WTC11 (cell line): ENCODE measurements at regions not wholly inside any gene's neighbourhood (a gene's known extent, or its start where the extent isn't known, plus 50 kb on each side); places are given as distances from the start of the nearest gene placed in this dataset.
"Not testable (repeated sequence)": the region's sequence is repeated elsewhere in the genome, so short reads cannot be mapped to it uniquely, and the experiment has no call there.

Experiments
- ATAC-seq: fragments of 200-7000 bp; cut with Tn5 transposase; 2 replicates; pipeline ENCODE4 v1.10.0; 2021; ENCODE audit warnings: mild to moderate bottlenecking, moderate library complexity
- CTCF ChIA-PET: fragments of 300-600 bp; sonication (Branson Sonifier 250); formaldehyde crosslinking; loops from one replicate; lab custom pipeline; 2021; ENCODE audit warnings: antibody characterized with exemption; lab: Charles Lee
- POLR2A ChIA-PET: fragments of 350-600 bp; sonication (Branson Sonifier 250); formaldehyde crosslinking; loops from one replicate; lab custom pipeline; 2021; ENCODE audit warnings: antibody characterized with exemption; lab: Charles Lee
- DNase-seq: peaks from one replicate; pipeline ENCODE4 v3.0.0; 2021; ENCODE audit warnings: low spot score
- H3K27ac Mint-ChIP-seq: 2 replicates; pipeline ENCODE4 v1.8.0; 2021; ENCODE audit warnings: mixed read lengths
- H3K27me3 Mint-ChIP-seq: 2 replicates; pipeline ENCODE4 v1.8.0; 2021; ENCODE audit warnings: low read depth, mild to moderate bottlenecking, moderate library complexity, mixed read lengths
- H3K36me3 Mint-ChIP-seq: 2 replicates; pipeline ENCODE4 v1.8.0; 2021; ENCODE audit warnings: mixed read lengths
- H3K4me1 Mint-ChIP-seq: 2 replicates; pipeline ENCODE4 v1.8.0; 2022; ENCODE audit warnings: mixed read lengths
- H3K4me3 Mint-ChIP-seq: 2 replicates; pipeline ENCODE4 v1.8.0; 2021; ENCODE audit warnings: mild to moderate bottlenecking, moderate library complexity, mixed read lengths
- H3K9me3 Mint-ChIP-seq: 2 replicates; pipeline ENCODE4 v1.8.0; 2021; ENCODE audit warnings: mixed read lengths
- ATF6 ChIP-seq: sonication (generic); formaldehyde crosslinking; IDR thresholded peaks from 2 replicates; pipeline ENCODE4 v1.8.1; 2023; ENCODE audit warnings: mild to moderate bottlenecking, missing genetic modification reagents
- CREM ChIP-seq: sonication (generic); formaldehyde crosslinking; IDR thresholded peaks from 2 replicates; pipeline ENCODE4 v1.8.1; 2022; ENCODE audit warnings: mild to moderate bottlenecking, missing genetic modification reagents, moderate library complexity
- E2F5 ChIP-seq: sonication (generic); formaldehyde crosslinking; IDR thresholded peaks from 2 replicates; pipeline ENCODE4 v1.8.1; 2022; ENCODE audit warnings: mild to moderate bottlenecking, moderate library complexity, missing genetic modification reagents
- FOXK1 ChIP-seq: sonication (generic); formaldehyde crosslinking; IDR thresholded peaks from 2 replicates; pipeline ENCODE4 v1.8.0; 2022; ENCODE audit warnings: mild to moderate bottlenecking, moderate library complexity, missing genetic modification reagents
- GRHL2 ChIP-seq: fragments of 250-450 bp; sonication (Bioruptor Pico); IDR thresholded peaks from 2 replicates; pipeline ENCODE4 v1.8.0; 2022; ENCODE audit warnings: mild to moderate bottlenecking, moderate library complexity; ENCODE audit not compliant: insufficient replicate concordance, severe bottlenecking
- JUN ChIP-seq: sonication (generic); formaldehyde crosslinking; IDR thresholded peaks from 2 replicates; pipeline ENCODE4 v1.8.0; 2023; ENCODE audit warnings: mild to moderate bottlenecking, missing genetic modification reagents
- MLX ChIP-seq: sonication (generic); formaldehyde crosslinking; IDR thresholded peaks from 2 replicates; pipeline ENCODE4 v1.8.1; 2023; ENCODE audit warnings: mild to moderate bottlenecking, missing genetic modification reagents, moderate library complexity
- MXD4 ChIP-seq: fragments of 250-450 bp; sonication (Bioruptor Pico); IDR thresholded peaks from 2 replicates; pipeline ENCODE4 v1.8.0; 2021; ENCODE audit warnings: mild to moderate bottlenecking, moderate library complexity, borderline replicate concordance
- PRDM15 ChIP-seq: sonication (generic); formaldehyde crosslinking; IDR thresholded peaks from 2 replicates; pipeline ENCODE4 v1.8.0; 2022; ENCODE audit warnings: missing genetic modification reagents
- TEAD4 ChIP-seq: sonication (generic); formaldehyde crosslinking; IDR thresholded peaks from 2 replicates; pipeline ENCODE4 v1.8.0; 2022; ENCODE audit warnings: mild to moderate bottlenecking, missing genetic modification reagents
- ZMAT4 ChIP-seq: fragments of 250-450 bp; sonication (Bioruptor Pico); IDR thresholded peaks from 2 replicates; pipeline ENCODE4 v1.9.0; 2021; ENCODE audit warnings: mild to moderate bottlenecking
- ZNF219 ChIP-seq: sonication (generic); formaldehyde crosslinking; IDR thresholded peaks from 2 replicates; pipeline ENCODE4 v1.8.0; 2023; ENCODE audit warnings: missing genetic modification reagents, mild to moderate bottlenecking, borderline replicate concordance
- ZNF396 ChIP-seq: fragments of 250-450 bp; sonication (Bioruptor Pico); IDR thresholded peaks from 2 replicates; pipeline ENCODE4 v1.8.0; 2021; ENCODE audit warnings: mild to moderate bottlenecking, moderate library complexity, borderline replicate concordance
- ZSCAN18 ChIP-seq: fragments of 250-450 bp; sonication (Bioruptor Pico); IDR thresholded peaks from 2 replicates; pipeline ENCODE4 v2.1.2; 2022; ENCODE audit warnings: mild to moderate bottlenecking, moderate library complexity

- no peak for TF ChIP-seq ATF6 (CRISPR knock-in tag)
- TF ChIP-seq MLX (CRISPR knock-in tag) = no peak
- no peak for TF ChIP-seq ZNF396 (CRISPR knock-in tag)
- TF ChIP-seq ZNF219 (CRISPR knock-in tag) = no peak
- TF ChIP-seq MXD4 (CRISPR knock-in tag) = no peak
- TF ChIP-seq JUN = no peak
- TF ChIP-seq ZSCAN18 (CRISPR knock-in tag) = no peak
- no peak for TF ChIP-seq ZMAT4 (CRISPR knock-in tag)
- TF ChIP-seq FOXK1 (CRISPR knock-in tag) = no peak
- TF ChIP-seq, all 79 proteins: peak for 0
Measured at GRCh38 chr4:179678093-179678814, 2236.0 kb upstream of the AGA start (continued).

- DNase-seq, H3K27me3 Mint-ChIP-seq, H3K4me1 Mint-ChIP-seq, H3K36me3 Mint-ChIP-seq, H3K4me3 Mint-ChIP-seq, H3K27ac Mint-ChIP-seq, ATAC-seq, CTCF ChIA-PET: not testable (repeated sequence)
- peaks cover 27% of the 10 kb centered on the region for H3K9me3 Mint-ChIP-seq
- POLR2A ChIA-PET = interaction anchor here (0.6 kb wide), 1 partner anchor 376 kb away, joined by 3 read pairs; no protein-coding TSS in a partner anchor
Measured at GRCh38 chr4:179683661-179684060, 2241.4 kb upstream of the AGA start.

GRCh38 chr4:179692222-179692621 lies 2250.0 kb upstream of the AGA start:
- H3K27me3 Mint-ChIP-seq = no peaks in the 10 kb centered on the region; the same call in 1 of the 2 replicates
- no peak for DNase-seq

More at GRCh38 chr4:179692222-179692621, 2250.0 kb upstream of the AGA start:
- CTCF ChIA-PET = no interaction called here
- Mint-ChIP-seq H3K4me1 (no peaks in the 10 kb centered on the region), H3K36me3 (no peaks in the 10 kb centered on the region), H3K9me3 (peaks cover 2% of the 10 kb centered on the region; the same call in 1 of the 2 replicates), H3K4me3 (no peak overlapping the region), H3K27ac (no peak overlapping the region)
- no peak for TF ChIP-seq TEAD4
- TF ChIP-seq ZSCAN18 (CRISPR knock-in tag) = no peak
- no peak for TF ChIP-seq CREM
- no peak for TF ChIP-seq GRHL2 (CRISPR knock-in tag)
- TF ChIP-seq PRDM15 (CRISPR knock-in tag) = no peak
- TF ChIP-seq E2F5 (CRISPR knock-in tag) = no peak
- no peak for ATAC-seq
- POLR2A ChIA-PET = no interaction called here
